ENCODE measurements at regions not wholly inside any gene's neighbourhood (a gene's known extent, or its start where the extent isn't known, plus 50 kb on each side); places are given as distances from the start of the nearest gene placed in this dataset.

DNA sequence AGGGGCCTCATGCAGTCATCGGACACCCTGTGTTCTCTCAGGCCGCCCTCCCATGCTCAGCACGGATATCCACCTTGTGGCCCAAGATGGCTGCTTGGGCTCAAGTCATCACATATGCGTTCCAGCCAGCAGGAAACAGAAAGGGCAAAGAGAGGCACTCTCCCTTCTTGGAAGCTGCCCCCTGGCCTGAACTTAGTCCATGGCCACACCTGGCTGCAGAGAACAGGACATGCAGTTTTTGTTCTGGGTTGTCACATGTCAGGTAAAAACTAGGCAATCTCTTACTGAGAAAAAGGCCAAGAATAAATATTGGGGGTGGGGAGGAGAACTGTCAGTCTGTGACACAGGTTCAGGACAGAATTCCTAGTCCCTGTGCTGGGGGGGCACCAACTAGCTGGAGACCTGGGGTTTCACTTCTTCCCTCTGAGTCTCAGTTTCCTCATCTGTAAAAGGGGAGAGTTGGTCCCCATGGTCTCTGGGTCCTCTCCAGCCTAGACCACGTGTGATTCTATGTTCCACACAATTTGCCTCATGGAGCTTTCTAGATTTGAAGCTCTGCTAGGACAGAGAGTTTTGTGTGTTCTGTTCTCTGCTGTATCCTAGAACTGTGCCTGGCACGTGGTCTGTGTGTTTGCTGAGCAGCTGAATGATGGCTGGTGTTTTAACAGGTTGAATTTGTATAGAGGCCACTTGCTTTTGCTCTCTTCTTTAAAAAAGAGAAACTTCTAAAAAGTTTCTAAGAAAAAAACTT is 107.2 kb upstream of the ANO1 start:
- DNase-seq (ENCODE audit: low read depth in 2 of 2): no peak

GRCh38 chr11:69971741-69972140 is 106.4 kb upstream of the ANO1 start:
- DNase-seq (ENCODE audit: low read depth in 2 of 2): no peak

GRCh38 chr11:69972351-69972802 is 105.7 kb upstream of the ANO1 start:
- no peak for DNase-seq (ENCODE audit: low read depth in 2 of 2)

DNA sequence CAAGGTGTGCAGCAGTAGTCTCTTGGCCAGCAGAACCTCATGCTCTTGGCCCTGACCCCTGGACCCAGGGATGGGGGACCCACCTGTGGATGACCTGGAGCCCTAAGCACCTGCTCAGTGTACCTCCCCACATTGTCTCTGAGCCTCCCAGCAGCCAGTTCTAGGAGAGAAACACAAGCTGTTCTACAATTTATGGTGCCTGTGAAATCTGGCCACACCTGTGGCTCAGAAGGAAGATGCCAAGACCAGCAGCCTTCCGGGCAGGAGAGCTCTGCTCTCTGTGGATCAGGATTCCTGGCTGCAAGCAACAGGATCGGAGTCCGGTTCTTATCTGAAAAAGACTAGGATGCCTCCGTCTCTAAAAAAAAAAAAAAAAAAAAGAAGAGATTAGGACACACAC is 103.6 kb upstream of the ANO1 start:
- DNase-seq (ENCODE audit: low read depth in 2 of 2): no peak

GRCh38 chr11:69975822-69976221 is 102.3 kb upstream of the ANO1 start:
- DNase-seq (ENCODE audit: low read depth in 2 of 2): no peak

GRCh38 chr11:69976794-69977193 is 101.3 kb upstream of the ANO1 start:
- DNase-seq (ENCODE audit: low read depth in 2 of 2): no peak

GRCh38 chr11:69977951-69978350 is 100.2 kb upstream of the ANO1 start:
- no peak for DNase-seq (ENCODE audit: low read depth in 2 of 2)

DNA sequence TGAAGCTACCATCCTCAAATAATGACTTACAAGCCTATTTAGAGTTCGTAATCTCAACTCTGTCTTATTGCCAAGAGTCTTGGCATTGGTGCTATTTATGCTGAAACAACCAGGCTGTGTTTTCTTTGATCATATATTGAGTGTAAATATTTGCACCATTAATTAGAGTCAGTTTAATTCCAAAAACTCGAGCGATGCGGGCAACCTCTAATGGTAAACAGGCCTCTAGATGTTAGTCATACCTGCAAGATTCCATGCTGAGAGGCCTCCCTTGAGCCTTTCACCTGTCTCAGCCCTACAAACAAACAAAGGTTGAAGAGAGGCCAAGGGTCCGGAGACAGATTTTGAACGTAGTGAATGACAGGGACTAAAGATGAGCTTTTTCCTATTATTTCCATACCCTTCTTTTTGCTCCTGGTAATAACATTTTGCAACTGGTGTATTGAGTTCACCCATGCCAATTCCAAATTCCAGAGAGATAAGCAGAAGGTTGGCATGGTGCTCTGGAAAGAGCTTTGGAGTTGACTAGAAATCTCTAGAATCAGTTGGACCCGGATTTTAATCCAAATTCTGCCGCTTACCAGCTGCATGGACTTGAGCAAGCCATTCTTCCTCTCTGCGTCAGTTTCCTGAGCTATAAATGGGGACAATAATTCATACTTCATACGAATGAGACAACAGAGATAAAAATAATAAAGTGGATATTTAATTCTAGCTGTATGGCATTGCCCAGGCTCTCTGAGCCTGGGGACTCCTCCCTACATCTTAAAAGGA is 99.1 kb upstream of the ANO1 start:
- no peak for DNase-seq (ENCODE audit: low read depth in 2 of 2)

- no peak for DNase-seq (ENCODE audit: low read depth in 2 of 2)
Observed at GRCh38 chr11:69979632-69980031, 98.5 kb upstream of the ANO1 start.

- DNase-seq (ENCODE audit: low read depth in 2 of 2): no peak
Observed at GRCh38 chr11:69981119-69981784, 96.9 kb upstream of the ANO1 start.

- DNase-seq (ENCODE audit: low read depth in 2 of 2): no peak
Observed at GRCh38 chr11:69982690-69983570, 95.2 kb upstream of the ANO1 start.

DNA sequence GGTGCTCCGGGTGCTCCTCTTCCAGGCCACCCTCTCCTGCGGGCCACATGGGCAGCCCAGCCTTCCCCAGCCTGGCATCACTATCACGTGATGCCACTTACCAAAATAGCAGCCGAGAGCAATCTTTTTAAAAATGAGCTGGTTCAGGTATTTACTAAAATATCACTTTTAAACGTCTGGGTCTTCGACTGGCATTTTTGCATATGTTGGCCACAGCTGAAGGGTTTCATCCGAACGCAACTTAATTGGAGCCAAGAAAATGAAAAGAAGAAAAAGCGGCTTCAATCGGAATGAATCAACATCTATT is 94.6 kb upstream of the ANO1 start:
- no peak for DNase-seq (ENCODE audit: low read depth in 2 of 2)

- no peak for DNase-seq (ENCODE audit: low read depth in 2 of 2)
Observed at GRCh38 chr11:69983897-69984438, 94.1 kb upstream of the ANO1 start.

DNA sequence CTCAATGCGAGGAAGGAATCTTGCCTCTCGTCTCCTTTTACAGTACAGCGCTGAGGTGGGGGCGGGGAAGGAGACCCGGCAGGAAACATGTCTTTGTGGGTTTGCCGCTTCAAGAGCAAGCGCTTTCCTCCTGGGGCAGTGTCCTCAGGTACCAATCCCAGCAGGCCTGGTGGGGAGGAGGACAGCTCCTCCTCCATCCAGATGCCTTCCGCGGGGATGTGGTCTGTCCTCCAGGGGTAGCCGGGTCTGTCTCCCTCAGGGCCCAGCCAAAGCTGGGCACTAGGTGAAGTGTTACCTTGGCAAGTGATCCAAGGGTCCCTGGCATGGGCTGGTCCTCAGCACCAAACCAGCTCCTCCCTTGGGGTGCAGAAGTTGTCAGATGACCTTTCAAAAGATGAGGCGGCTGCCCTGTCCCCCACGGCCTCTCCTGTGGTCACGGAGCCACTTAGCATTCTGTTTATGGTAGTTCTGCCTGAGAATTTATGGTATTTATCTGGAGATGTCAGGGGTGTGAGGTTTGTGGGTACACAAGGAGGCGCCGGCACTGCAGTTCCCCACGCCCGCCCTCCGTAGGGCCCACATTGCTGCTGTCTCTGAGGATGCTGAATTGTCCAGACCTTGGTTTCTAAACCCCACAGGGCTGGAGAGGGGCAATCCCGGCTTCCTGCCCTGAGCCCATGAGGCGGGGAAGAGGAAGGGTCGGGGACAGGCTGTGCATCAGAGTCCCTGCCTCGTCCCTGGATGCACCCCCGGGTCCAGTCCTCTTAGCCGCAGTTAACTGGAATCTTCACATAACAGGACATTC is 93.5 kb upstream of the ANO1 start:
- DNase-seq (ENCODE audit: low read depth in 2 of 2): no peak

DNA sequence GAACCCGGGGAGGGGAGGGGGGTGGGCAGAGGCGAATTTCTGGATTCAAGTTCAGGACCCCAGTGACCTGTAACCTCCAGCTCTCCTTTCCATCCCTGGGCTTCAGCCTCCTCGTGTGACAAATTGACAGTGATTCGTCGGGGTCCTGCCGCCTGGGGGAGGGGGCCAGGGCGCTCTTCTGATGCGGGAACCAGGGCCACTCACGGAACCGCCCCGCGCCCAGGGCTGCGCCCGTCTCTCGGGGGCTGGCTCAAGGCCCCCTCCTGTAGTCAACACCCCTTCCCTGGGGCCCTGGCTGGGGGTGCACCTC is 92.8 kb upstream of the ANO1 start:
- DNase-seq (ENCODE audit: low read depth in 2 of 2): no peak

DNA sequence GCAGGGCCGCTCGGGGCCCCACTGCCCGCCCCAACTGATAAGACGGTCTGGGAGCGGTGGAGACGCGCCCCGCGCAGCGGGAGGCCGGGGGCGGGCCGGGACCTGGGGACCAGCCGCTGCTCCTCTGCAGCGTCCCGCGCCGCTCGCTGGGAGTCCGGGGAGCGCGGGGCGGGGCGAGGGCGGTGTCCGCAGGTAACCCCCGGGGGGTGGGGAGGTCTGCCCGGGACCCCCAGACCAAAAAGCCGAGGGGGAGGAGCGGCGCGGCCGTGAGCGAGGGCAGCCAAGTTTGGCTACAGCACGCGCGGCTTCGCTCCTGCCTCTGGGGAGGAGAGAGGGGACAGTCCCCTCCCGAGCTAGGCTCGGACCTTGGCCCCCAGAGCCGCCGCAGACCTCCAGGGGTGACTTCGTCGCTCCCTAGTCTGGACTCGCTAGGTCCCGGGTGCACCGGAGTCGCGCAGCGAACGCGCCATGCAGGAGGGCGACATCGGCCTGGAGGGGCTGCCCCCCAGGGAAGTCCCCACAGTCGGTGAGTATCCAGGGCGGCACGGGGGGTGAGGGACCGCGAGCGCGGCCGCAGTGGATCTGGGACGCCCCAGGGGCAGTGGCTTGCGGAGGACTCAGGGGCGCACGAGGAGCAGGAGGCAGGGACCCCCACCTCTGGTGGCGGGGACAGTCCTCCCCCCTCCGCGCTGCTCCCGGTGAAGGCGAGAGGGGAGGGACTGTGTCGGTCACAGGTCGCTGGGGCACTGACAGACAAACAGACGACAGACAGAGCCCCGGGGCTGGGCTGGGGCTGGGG is 92.3 kb upstream of the ANO1 start:
- no peak for DNase-seq (ENCODE audit: low read depth in 2 of 2)

DNA sequence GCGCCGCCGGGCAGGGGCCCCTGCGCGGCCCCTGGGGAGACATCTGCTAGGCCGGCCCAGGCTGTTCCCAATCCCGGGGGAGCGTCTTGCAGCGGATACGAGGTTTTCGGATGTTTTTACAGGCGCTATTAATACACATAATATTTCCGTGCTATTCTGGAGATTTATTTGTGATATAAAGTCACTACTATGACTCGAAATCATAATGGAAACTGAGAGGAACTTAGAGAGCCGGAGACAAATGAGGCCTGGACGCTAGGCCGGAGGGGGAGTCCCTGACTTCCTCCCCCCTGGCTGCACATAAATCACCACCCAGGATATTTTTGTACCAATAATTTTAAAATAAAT is 91.7 kb upstream of the ANO1 start:
- no peak for DNase-seq (ENCODE audit: low read depth in 2 of 2)

DNA sequence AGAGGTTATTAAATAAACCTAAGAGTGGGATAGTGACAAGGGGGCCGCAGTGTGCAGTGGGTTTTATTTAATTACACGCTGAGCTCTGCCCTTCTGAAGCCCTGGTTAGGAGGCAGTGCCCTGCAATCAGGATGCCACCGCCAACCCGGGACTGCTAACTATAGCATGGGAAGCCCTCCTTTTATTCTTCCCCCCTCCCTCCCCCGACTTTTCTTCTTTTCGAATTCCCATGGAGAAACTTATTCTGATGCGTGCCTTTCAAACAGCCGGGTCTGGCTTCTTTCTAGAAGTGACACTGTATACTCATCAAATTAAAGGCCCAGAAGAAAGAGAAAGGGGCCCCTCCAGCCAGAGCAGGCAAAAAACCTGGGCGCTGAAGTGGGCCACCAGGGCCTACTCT is 91.3 kb upstream of the ANO1 start:
- DNase-seq (ENCODE audit: low read depth in 2 of 2): no peak

- DNase-seq (ENCODE audit: low read depth in 2 of 2): no peak
Observed at GRCh38 chr11:69992026-69992425, 86.1 kb upstream of the ANO1 start.

GRCh38 chr11:69992943-69993694 is 85.0 kb upstream of the ANO1 start:
- no peak for DNase-seq (ENCODE audit: low read depth in 2 of 2)
